ENCODE measurements at regions not wholly inside any gene's neighbourhood (a gene's known extent, or its start where the extent isn't known, plus 50 kb on each side); places are given as distances from the start of the nearest gene placed in this dataset.
A peak's percentile ranks its signal among the peaks of the same experiment; 100 is the strongest.
"Not testable (repeated sequence)": the region's sequence is repeated elsewhere in the genome, so short reads cannot be mapped to it uniquely, and the experiment has no call there.

- peak; percentile 43 for DNase-seq
These were observed 116.5 kb upstream of the FBXL7 start for GRCh38 chr5:15383469-15383868.

GRCh38 chr5:15383021-15383420 is 117.0 kb upstream of the FBXL7 start:
- DNase-seq = no peak

- no peak for DNase-seq
These were observed 122.2 kb upstream of the FBXL7 start for GRCh38 chr5:15377573-15378340.

GRCh38 chr5:15376803-15377202 is 123.2 kb upstream of the FBXL7 start:
- no peak for DNase-seq

- DNase-seq = no peak
These were observed 123.9 kb upstream of the FBXL7 start for GRCh38 chr5:15376088-15376487.

DNA sequence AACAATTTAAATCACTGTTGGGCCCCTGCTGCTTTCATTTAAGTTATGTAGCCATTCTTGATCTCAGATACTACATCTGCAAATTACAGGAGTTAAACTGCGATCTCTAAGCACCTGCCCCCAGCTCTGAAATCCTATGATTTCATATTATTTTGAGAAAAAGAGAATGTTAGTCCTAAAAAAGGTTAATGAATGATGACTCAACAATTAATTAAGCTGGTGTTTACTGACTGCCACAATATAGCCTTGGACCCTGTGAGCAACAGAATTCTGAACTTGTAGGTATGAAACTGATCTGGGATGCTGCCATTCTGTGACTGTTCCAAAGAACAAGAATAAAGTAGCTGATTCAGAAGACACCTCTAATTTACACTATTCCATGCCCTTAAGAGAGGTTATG is 124.4 kb upstream of the FBXL7 start:
- DNase-seq = no peak

DNA sequence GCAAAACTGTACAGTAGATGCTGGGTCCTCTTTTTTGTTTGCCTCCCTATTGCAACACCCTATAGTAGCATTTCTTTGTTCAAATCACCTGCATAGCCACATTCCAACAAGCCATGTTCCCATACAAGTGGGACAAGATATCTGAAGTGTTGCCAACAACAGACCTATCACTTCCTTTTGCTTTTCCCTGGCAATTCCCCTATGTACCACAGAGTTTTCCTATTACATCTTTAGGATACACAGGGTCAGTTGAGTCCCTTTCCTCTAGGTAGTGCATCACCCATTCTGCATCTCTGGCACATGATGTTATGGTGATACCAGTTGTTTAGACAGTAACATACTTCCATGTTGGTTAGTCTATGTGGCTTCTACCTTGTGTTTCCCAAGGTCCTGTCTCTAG is 125.1 kb upstream of the FBXL7 start:
- DNase-seq = no peak

- no peak for DNase-seq
These were observed 126.8 kb upstream of the FBXL7 start for GRCh38 chr5:15373151-15373550.

DNA sequence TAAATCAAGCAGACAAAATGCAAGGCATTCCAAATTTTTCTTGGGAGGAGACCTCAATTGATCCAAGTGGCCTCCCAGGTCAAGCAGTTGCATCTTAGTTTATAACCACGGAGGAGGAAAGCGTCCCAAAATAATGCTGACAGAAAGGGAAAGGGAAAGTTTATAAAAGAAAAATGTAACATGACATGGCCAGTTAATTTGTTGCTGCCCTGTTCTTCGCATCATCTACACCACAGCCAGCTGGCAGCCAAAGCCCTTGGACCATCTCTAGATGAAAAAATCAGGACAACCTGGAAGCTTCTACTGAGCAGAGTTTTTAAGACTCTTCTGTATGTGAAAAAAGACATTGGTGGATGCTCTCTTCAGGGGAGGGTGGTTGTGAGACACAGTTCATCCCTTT is 128.8 kb upstream of the FBXL7 start:
- DNase-seq = no peak

- no peak for DNase-seq
These were observed 131.1 kb upstream of the FBXL7 start for GRCh38 chr5:15368835-15369234.

GRCh38 chr5:15367489-15367888 is 132.5 kb upstream of the FBXL7 start:
- no peak for DNase-seq

GRCh38 chr5:15366676-15367391 is 133.1 kb upstream of the FBXL7 start:
- DNase-seq = no peak

- no peak for DNase-seq
These were observed 134.9 kb upstream of the FBXL7 start for GRCh38 chr5:15365070-15365469.

GRCh38 chr5:15363601-15364000 is 136.4 kb upstream of the FBXL7 start:
- no peak for DNase-seq

GRCh38 chr5:15357092-15357453 is 142.9 kb upstream of the FBXL7 start:
- not testable (repeated sequence) for DNase-seq

- DNase-seq = not testable (repeated sequence)
These were observed 143.5 kb upstream of the FBXL7 start for GRCh38 chr5:15356308-15357091.

GRCh38 chr5:15354021-15354420 is 146.0 kb upstream of the FBXL7 start:
- no peak for DNase-seq

GRCh38 chr5:15353086-15353645 is 146.8 kb upstream of the FBXL7 start:
- DNase-seq = no peak

DNA sequence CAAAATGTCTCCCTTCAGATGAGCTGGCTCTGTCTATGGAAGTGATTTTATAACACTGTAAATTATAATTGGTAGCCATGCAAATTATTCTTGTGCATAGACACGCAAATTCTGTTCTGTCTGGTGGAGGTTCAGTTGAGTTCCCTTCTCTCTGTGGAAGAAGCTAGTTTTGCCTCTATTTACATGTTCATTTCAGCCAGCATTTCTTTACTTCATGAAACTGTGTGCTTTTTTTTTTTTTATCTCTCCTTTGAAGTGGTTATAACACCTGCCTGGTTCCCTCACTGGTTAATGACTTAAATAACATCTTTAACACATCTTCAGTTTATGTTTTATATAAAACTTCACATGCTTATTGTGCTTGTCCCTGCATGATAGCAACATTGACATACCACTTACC is 149.4 kb upstream of the FBXL7 start:
- no peak for DNase-seq

DNA sequence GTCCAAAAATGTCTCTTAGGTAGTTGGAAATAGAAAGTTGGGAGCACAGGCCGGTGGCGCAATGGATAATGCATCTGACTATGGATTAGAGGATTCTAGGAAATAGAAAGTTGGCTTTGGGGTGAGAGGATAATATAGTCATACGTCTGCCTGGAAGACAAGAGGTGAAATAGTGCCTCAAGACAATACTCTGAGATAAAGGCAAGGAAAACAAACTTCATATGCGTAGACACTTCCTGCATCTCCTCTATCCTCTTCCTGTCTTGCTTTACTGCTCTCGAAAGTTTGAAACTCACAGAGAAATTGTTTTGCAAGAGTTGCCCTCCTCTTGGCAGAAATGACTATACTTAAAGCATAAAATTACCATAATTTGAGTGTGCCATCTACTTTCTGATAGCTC is 153.2 kb upstream of the FBXL7 start:
- no peak for DNase-seq

- DNase-seq = no peak
These were observed 155.0 kb upstream of the FBXL7 start for GRCh38 chr5:15344954-15345353.

DNA sequence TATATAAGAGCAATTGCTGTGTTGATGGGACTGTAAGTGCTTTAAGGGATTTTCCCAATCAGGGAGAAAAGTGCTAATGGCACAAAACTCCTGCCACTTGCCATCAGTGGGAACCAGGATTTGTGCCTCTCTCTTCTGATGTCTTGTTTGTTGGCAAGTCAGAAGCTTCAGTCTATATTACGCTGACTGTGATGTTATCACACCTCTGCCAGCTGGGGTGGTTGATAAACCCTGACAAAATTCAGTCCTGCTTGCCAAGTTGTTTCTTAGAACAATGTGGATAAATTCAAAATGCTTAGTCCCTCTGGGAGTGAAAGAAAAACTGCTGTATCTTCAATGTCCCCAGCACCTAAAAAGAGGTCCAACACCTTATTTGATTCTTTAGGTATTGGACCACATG is 161.4 kb upstream of the FBXL7 start:
- DNase-seq = no peak

DNA sequence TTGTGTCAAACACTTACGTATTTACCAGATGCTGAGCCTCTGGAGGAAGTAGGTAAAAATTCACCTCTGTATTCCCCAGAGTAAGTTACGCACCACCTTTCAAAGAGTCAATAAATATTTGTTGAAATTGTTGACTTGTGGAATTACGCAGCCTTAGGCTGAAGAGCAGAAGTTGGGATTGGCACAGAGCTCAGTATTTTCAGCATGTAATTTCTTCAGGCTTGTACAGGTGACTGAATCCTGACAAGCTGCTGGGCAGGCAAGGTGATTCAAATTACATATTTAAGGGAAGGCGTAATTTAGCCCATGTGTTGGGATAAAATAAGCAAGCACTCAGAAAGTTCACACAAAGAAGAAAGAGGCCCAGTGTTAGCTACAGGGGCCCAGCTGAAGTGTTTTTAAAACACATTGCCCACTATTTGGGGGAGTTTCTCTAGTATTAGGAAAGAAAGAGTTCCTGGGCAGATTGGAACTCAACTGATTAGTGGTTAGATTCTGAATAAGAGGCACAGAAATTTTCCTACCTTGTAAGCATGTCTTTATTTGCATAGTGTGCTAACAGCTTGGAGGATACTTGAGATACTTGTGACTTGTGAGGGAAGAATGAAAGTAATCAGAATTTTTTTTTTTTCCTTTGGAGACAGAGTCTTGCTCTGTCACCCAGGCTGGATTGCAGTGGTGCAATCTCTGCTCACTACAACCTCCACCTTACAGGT is 165.3 kb upstream of the FBXL7 start:
- no peak for DNase-seq
